Panc1 (cell line): ENCODE measurements at regions not wholly inside any gene's neighbourhood (a gene's known extent, or its start where the extent isn't known, plus 50 kb on each side); places are given as distances from the start of the nearest gene placed in this dataset.

Experiments used
- ATAC-seq: fragments of 200-7000 bp; cut with Tn5 transposase; 2 replicates; pipeline ENCODE4 v1.9.1; 2020; ENCODE audit warnings: mild to moderate bottlenecking, moderate library complexity
- BruUV-seq: library from RNA; stranded (reverse); fragments of 400-500 nt; replicated peaks from 2 replicates; lab custom pipeline; 2021; lab: Mats Ljungman, UMichigan
- CTCF ChIA-PET: fragments of 300-600 bp; sonication (Branson Sonifier 250); formaldehyde crosslinking; loops from one replicate; lab custom pipeline; 2022; ENCODE audit warnings: antibody characterized with exemption; lab: Charles Lee
- POLR2A ChIA-PET: fragments of 300-600 bp; sonication (Branson Sonifier 250); formaldehyde crosslinking; loops from one replicate; lab custom pipeline; 2022; ENCODE audit warnings: antibody characterized with exemption; lab: Charles Lee
- DNase-seq: peaks from one replicate; pipeline ENCODE4 v3.0.0-alpha.2; 2010; ENCODE audit warnings: low read depth, low spot score
- H3K27ac ChIP-seq: 2 replicates; pipeline ENCODE4 v1.5.1; 2011; ENCODE audit warnings: mild to moderate bottlenecking, low read length, inconsistent platforms
- H3K27me3 ChIP-seq: fragments of 200-500 bp; sonication (Bioruptor generic); 2 replicates; pipeline ENCODE4 v1.6.0; 2014; ENCODE audit warnings: low read length, inconsistent platforms; ENCODE audit not compliant: control insufficient read depth, insufficient read depth
- H3K36me3 ChIP-seq: fragments of 200-500 bp; sonication (Bioruptor generic); 2 replicates; pipeline ENCODE4 v1.5.1; 2014; ENCODE audit warnings: inconsistent platforms, mild to moderate bottlenecking, low read length, moderate library complexity; ENCODE audit not compliant: control insufficient read depth, insufficient read depth
- H3K4me1 ChIP-seq: 2 replicates; pipeline ENCODE4 v1.5.1; 2011; ENCODE audit warnings: inconsistent platforms, mild to moderate bottlenecking, low read length, moderate library complexity; ENCODE audit not compliant: control insufficient read depth, insufficient read depth
- H3K4me3 ChIP-seq, 2 experiments: 2 replicates each; pipeline ENCODE4 v1.5.1; 2011 to 2012; ENCODE audit warnings: low read depth in 2 of 2, low read length in 2 of 2, mild to moderate bottlenecking in 2 of 2, inconsistent platforms in 1 of 2, moderate library complexity in 1 of 2
- H3K9me3 ChIP-seq: fragments of 200-500 bp; sonication (Bioruptor generic); 2 replicates; pipeline ENCODE4 v1.5.1; 2014; ENCODE audit warnings: low read depth, mild to moderate bottlenecking, inconsistent platforms, low read length, moderate library complexity; ENCODE audit not compliant: control insufficient read depth, insufficient read depth
- POLR2AphosphoS5 ChIP-seq: IDR thresholded peaks from 2 replicates; pipeline ENCODE4 v1.6.1; 2012; ENCODE audit warnings: mild to moderate bottlenecking, low read depth, low read length, moderate library complexity
- REST ChIP-seq, 2 experiments: IDR thresholded peaks; 2 replicates each; pipeline ENCODE4 v1.6.1; 2011 to 2012; ENCODE audit warnings: low read depth in 2 of 2, control low read depth in 1 of 2, low read length in 1 of 2, mild to moderate bottlenecking in 1 of 2, moderate library complexity in 1 of 2; ENCODE audit not compliant: insufficient read depth in 1 of 2
- SIN3A ChIP-seq: IDR thresholded peaks from 2 replicates; pipeline ENCODE4 v1.6.1; 2012; ENCODE audit warnings: low read depth, mild to moderate bottlenecking, low read length, moderate library complexity, borderline replicate concordance; ENCODE audit not compliant: insufficient read depth
- TCF7L2 ChIP-seq: IDR thresholded peaks from 2 replicates; pipeline ENCODE4 v1.6.1; 2011; ENCODE audit warnings: mild to moderate bottlenecking, low read depth, low read length, inconsistent platforms
- in situ Hi-C: cut with HindIII; loops from 2 replicates; pipeline ENCODE4 v1.10.0; 2016; ENCODE audit warnings: low sequenced_read_pairs, low pct_unique_long_range_greater_than_20kb
- intact Hi-C: fragments of 100-400 bp; cut with micrococcal nuclease; formaldehyde crosslinking; loops from one replicate; pipeline ENCODE4 v1.10.0; 2022; ENCODE audit not compliant: unreplicated experiment
- TF ChIP-seq, protein P1 (sequence below): fragments of 450-650 bp; IDR thresholded peaks from 2 replicates; pipeline ENCODE4 v1.5.1; 2017; ENCODE audit warnings: mild to moderate bottlenecking

DNA sequence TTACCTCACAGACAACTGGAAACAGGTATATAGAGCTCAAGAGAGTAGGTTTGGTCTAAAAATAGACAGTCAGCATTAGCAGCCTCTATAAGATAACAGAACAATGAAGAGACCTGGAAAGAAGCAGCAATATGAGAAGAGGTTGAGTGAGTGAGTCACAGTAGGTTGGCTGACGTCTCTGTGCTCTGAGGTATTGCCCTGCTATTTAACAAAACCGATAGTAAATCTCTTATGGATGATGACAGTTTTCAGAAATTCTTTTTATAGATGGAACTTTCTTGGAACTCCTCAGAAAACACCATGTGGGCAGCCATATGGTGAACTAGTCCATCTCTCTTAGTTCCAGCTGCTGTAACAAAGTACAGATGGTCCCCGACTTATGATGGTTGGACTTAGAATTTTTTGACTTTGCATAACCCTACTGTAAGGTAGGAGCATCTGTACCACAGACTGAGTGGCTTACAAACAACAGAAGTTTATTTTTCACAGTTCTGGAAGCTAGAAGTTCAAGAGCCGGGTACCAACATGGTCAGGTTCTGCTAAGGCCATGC lies 123.5 kb downstream of the MBD2 start:
- in situ Hi-C loops: no loop called here

DNA sequence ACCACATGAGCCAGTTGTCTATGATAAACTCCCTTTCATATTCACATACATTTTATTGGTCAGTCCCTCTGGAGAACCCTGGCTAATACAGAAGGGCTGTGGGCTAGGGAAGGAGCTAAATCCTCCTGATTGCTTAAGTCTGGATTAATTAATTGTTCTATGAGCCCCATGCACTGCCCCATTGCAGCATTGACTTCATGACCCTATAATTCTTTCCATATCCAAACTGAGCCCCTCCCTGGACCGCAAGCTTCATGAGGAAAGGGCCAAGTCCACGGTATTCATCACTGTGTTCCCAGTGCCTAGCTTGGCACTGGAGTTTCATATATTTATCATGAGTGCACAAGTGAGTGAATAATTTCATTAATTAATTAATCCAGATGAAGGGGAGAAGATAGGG lies 124.0 kb downstream of the MBD2 start:
- intact Hi-C loops: no loop called here
- Histone ChIP-seq H3K4me1 (no peaks in the 10 kb centered on the region), H3K36me3 (no peaks in the 10 kb centered on the region), H3K9me3 (no peaks in the 10 kb centered on the region), H3K27me3 (no peaks in the 10 kb centered on the region), H3K27ac (no peak overlapping the region), H3K4me3 (no peak overlapping the region)
- no peak for DNase-seq
- BruUV-seq: no TSS peak
- in situ Hi-C loops: no loop called here
- no peak for TF ChIP-seq REST (IDR thresholded peaks at IDR 0.05; ENCODE audit: insufficient read depth in 1 of 2, low read depth in 2 of 2, low read length in 1 of 2)
- no peak for TF ChIP-seq POLR2AphosphoS5
- TF ChIP-seq, protein P1, sequence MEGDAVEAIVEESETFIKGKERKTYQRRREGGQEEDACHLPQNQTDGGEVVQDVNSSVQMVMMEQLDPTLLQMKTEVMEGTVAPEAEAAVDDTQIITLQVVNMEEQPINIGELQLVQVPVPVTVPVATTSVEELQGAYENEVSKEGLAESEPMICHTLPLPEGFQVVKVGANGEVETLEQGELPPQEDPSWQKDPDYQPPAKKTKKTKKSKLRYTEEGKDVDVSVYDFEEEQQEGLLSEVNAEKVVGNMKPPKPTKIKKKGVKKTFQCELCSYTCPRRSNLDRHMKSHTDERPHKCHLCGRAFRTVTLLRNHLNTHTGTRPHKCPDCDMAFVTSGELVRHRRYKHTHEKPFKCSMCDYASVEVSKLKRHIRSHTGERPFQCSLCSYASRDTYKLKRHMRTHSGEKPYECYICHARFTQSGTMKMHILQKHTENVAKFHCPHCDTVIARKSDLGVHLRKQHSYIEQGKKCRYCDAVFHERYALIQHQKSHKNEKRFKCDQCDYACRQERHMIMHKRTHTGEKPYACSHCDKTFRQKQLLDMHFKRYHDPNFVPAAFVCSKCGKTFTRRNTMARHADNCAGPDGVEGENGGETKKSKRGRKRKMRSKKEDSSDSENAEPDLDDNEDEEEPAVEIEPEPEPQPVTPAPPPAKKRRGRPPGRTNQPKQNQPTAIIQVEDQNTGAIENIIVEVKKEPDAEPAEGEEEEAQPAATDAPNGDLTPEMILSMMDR: no peak
- no peak for TF ChIP-seq TCF7L2
- no peak for TF ChIP-seq SIN3A
- CTCF ChIA-PET: no interaction called here
- POLR2A ChIA-PET: interaction anchor here (0.6 kb wide), 1 partner anchor 9 kb away, joined by 3 read pairs; no protein-coding TSS in a partner anchor
- no peak for ATAC-seq

More for the DNA sequence above, 123.5 kb downstream of the MBD2 start:
- Histone ChIP-seq H3K27me3 (no peaks in the 10 kb centered on the region), H3K4me3 (no peak overlapping the region), H3K4me1 (no peaks in the 10 kb centered on the region), H3K9me3 (no peaks in the 10 kb centered on the region), H3K36me3 (no peaks in the 10 kb centered on the region), H3K27ac (no peak overlapping the region)
- DNase-seq: no peak
- TF ChIP-seq, protein P1: no peak
- no peak for TF ChIP-seq TCF7L2
- no peak for TF ChIP-seq REST (IDR thresholded peaks at IDR 0.05; ENCODE audit: insufficient read depth in 1 of 2, low read depth in 2 of 2, low read length in 1 of 2)
- TF ChIP-seq SIN3A: no peak
- TF ChIP-seq POLR2AphosphoS5: no peak
- no TSS peak for BruUV-seq
- no peak for ATAC-seq
- ChIA-PET POLR2A (no interaction called here), CTCF (no interaction called here)
- intact Hi-C loops: no loop called here
